Coronary artery (tissue), 2 donors: ENCODE measurements at regions not wholly inside any gene's neighbourhood (a gene's known extent, or its start where the extent isn't known, plus 50 kb on each side); places are given as distances from the start of the nearest gene placed in this dataset.

ENCODE experiments used
- DNase-seq: peaks from one replicate; pipeline ENCODE4 v3.0.0-alpha.2; 2017; ENCODE audit warnings: low spot score
- H3K27ac ChIP-seq, 2 donors: fragments of 200-600 bp; sonication (generic); one replicate each; pipeline ENCODE4 v1.5.1; 2016 to 2019
- H3K4me3 ChIP-seq: fragments of 200-600 bp; sonication (generic); 2 replicates; pipeline ENCODE4 v1.5.1; 2016; ENCODE audit warnings: mild to moderate bottlenecking, moderate library complexity
- CTCF ChIP-seq: fragments of 200-600 bp; sonication (generic); IDR thresholded peaks from one replicate; pipeline ENCODE4 v1.5.1; 2019; ENCODE audit warnings: antibody characterized with exemption

GRCh38 chr1:56225964-56226815, 353.2 kb downstream of the PLPP3 start:
- no peak for DNase-seq
- H3K27ac ChIP-seq: no peak overlapping the region
- no peak for TF ChIP-seq CTCF
- H3K4me3 ChIP-seq: no peak overlapping the region

GRCh38 chr1:56223968-56224367, 355.4 kb downstream of the PLPP3 start:
- Histone ChIP-seq H3K4me3 (no peak overlapping the region), H3K27ac (no peak overlapping the region)
- no peak for DNase-seq
- no peak for TF ChIP-seq CTCF

GRCh38 chr1:56222914-56223540, 356.3 kb downstream of the PLPP3 start:
- H3K27ac ChIP-seq: no peak overlapping the region
- TF ChIP-seq CTCF: no peak
- H3K4me3 ChIP-seq: no peak overlapping the region
- no peak for DNase-seq

GRCh38 chr1:56220021-56220420, 359.3 kb downstream of the PLPP3 start:
- Histone ChIP-seq H3K27ac (no peak overlapping the region), H3K4me3 (no peak overlapping the region)
- DNase-seq: no peak
- TF ChIP-seq CTCF: no peak

GRCh38 chr1:56218023-56218422, 361.3 kb downstream of the PLPP3 start:
- no peak for TF ChIP-seq CTCF
- Histone ChIP-seq H3K4me3 (no peak overlapping the region), H3K27ac (no peak overlapping the region)
- no peak for DNase-seq

- no peak for DNase-seq
- Histone ChIP-seq H3K27ac (no peak overlapping the region), H3K4me3 (no peak overlapping the region)
- no peak for TF ChIP-seq CTCF
These were observed 363.1 kb downstream of the PLPP3 start for GRCh38 chr1:56216218-56216617.

- no peak for TF ChIP-seq CTCF
- Histone ChIP-seq H3K27ac (no peak overlapping the region), H3K4me3 (no peak overlapping the region)
- no peak for DNase-seq
These were observed 363.6 kb downstream of the PLPP3 start for GRCh38 chr1:56215771-56216170.
